ENCODE measurements at regions not wholly inside any gene's neighbourhood (a gene's known extent, or its start where the extent isn't known, plus 50 kb on each side); places are given as distances from the start of the nearest gene placed in this dataset.

DNA sequence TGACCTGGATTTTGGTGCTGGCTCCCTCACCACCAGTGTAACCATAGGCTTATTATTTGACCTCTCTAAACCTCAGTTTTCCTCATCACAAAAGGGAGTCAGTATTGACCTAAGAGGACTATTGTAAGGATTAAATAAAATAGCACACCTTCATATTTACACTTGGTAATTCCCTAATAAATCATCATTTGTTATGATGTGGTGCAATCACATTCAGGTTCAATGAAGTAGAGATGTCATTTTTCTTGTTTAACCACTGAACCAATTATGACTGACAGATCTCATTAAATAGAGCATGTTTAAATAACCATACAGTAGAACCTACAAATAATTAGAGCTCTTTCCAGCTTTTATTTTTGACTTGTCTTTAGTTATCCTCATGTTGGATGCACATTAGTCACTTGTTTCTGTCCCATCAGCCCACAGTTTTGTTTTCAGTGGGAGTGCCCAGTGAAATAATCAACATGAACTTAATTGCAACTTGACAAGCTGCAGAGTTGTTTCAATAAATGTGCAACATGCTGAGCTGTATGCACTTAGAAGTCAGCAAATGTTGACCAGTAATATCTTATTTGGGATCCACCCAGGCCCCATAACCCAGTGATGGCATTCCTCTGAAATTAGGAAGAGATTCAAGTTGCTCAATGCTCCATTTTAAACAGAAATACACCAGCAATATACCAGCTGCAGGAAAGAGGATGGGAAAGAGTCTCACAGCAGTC, 451.7 kb upstream of the MARCKS start:
- no peaks in the 10 kb centered on the region for H3K27me3 ChIP-seq (ENCODE audit: control insufficient read depth in 2 of 2, insufficient read depth in 2 of 2, low read length in 2 of 2)
- H3K4me1 ChIP-seq (ENCODE audit: control insufficient read depth, extremely low read depth, insufficient read depth, low read length): peaks cover 4% of the 10 kb centered on the region
- H3K27ac ChIP-seq (ENCODE audit: insufficient read depth, low read depth, low read length): no peak overlapping the region
- ChIA-PET POLR2A (no interaction called here), CTCF (no interaction called here)
- BruUV-seq (replicated peaks): no TSS peak
- H3K9ac ChIP-seq (replicated peaks; ENCODE audit: extremely low read depth, insufficient read depth, low read length): no peak overlapping the region
- H4K20me1 ChIP-seq (replicated peaks; ENCODE audit: control insufficient read depth, extremely low read depth, insufficient read depth, low read length): no peaks in the 10 kb centered on the region
- H3K79me2 ChIP-seq (ENCODE audit: control insufficient read depth, insufficient read depth, low read length): no peaks in the 10 kb centered on the region
- TF ChIP-seq, protein P1, sequence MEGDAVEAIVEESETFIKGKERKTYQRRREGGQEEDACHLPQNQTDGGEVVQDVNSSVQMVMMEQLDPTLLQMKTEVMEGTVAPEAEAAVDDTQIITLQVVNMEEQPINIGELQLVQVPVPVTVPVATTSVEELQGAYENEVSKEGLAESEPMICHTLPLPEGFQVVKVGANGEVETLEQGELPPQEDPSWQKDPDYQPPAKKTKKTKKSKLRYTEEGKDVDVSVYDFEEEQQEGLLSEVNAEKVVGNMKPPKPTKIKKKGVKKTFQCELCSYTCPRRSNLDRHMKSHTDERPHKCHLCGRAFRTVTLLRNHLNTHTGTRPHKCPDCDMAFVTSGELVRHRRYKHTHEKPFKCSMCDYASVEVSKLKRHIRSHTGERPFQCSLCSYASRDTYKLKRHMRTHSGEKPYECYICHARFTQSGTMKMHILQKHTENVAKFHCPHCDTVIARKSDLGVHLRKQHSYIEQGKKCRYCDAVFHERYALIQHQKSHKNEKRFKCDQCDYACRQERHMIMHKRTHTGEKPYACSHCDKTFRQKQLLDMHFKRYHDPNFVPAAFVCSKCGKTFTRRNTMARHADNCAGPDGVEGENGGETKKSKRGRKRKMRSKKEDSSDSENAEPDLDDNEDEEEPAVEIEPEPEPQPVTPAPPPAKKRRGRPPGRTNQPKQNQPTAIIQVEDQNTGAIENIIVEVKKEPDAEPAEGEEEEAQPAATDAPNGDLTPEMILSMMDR (IDR thresholded peaks at IDR 0.05; ENCODE audit: extremely low read depth in 1 of 2, insufficient read depth in 1 of 2, low read depth in 1 of 2, low read length in 2 of 2): no peak
- TF ChIP-seq MYC (IDR thresholded peaks at IDR 0.05; ENCODE audit: low read depth, low read length): no peak
- no peak for TF ChIP-seq GATA2 (IDR thresholded peaks at IDR 0.05; ENCODE audit: insufficient read depth, insufficient read length, low read depth, low read length)
- no peak for TF ChIP-seq POLR2AphosphoS5 (IDR thresholded peaks at IDR 0.05; ENCODE audit: insufficient read depth, low read depth, low read length)
- TF ChIP-seq, protein P2, sequence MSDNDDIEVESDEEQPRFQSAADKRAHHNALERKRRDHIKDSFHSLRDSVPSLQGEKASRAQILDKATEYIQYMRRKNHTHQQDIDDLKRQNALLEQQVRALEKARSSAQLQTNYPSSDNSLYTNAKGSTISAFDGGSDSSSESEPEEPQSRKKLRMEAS (IDR thresholded peaks at IDR 0.05; ENCODE audit: insufficient read depth, insufficient read length): no peak
- no peak for TF ChIP-seq EZH2 (IDR thresholded peaks at IDR 0.05; ENCODE audit: borderline replicate concordance, low read depth, low read length, severe bottlenecking)
- no peak for TF ChIP-seq POLR2A (IDR thresholded peaks at IDR 0.05; ENCODE audit: low read depth, low read length)
- TF ChIP-seq JUN (IDR thresholded peaks at IDR 0.05; ENCODE audit: borderline replicate concordance, insufficient read depth, insufficient read length, low read depth): no peak
- no peak for TF ChIP-seq FOS (IDR thresholded peaks at IDR 0.05; ENCODE audit: borderline replicate concordance, insufficient read depth, low read length)
- no peaks in the 10 kb centered on the region for H3K9me3 ChIP-seq (replicated peaks; ENCODE audit: control insufficient read depth, insufficient read depth, low read length)
- no peak overlapping the region for H3K4me3 ChIP-seq (replicated peaks in 1 of 3; ENCODE audit: insufficient read depth in 1 of 3, low read depth in 1 of 3, low read length in 3 of 3)
- intact Hi-C loops (cut with micrococcal nuclease): no loop called here
- no peak for DNase-seq (ENCODE audit: low read depth, low spot score)
- dilution Hi-C loops (cut with MboI; ENCODE audit: extremely low pct_ligation_motif_present, low sequenced_read_pairs): no loop called here
- H3K9me1 ChIP-seq (replicated peaks; ENCODE audit: control insufficient read depth, extremely low read depth, insufficient read depth, low read length): no peaks in the 10 kb centered on the region
- H2AFZ ChIP-seq (ENCODE audit: low read depth, low read length): no peak overlapping the region
- no peaks in the 10 kb centered on the region for H3K36me3 ChIP-seq (ENCODE audit: control insufficient read depth in 2 of 2, extremely low read depth in 1 of 2, insufficient read depth in 2 of 2, low read length in 2 of 2)
- no peak for FAIRE-seq
- H3K4me2 ChIP-seq (ENCODE audit: insufficient read depth, low read length): no peak overlapping the region

Measured in endothelial cell of umbilical vein (primary cell).